ENCODE measurements at regions not wholly inside any gene's neighbourhood (a gene's known extent, or its start where the extent isn't known, plus 50 kb on each side); places are given as distances from the start of the nearest gene placed in this dataset.

- Histone ChIP-seq H3K36me3 (ENCODE audit: control insufficient read depth, insufficient read depth, low read length) (no peaks in the 10 kb centered on the region), H3K4me3 (replicated peaks; ENCODE audit: low read depth, low read length) (no peak overlapping the region), H3K27me3 (replicated peaks; ENCODE audit: control insufficient read depth, insufficient read depth, low read length) (no peaks in the 10 kb centered on the region)
- DNase-seq (ENCODE audit: extremely low read depth, insufficient read length) = no peak
- no peak for TF ChIP-seq CTCF (IDR thresholded peaks at IDR 0.05; ENCODE audit: insufficient read depth, low read length, poor library complexity, severe bottlenecking)
Measured at GRCh38 chr5:14090755-14091154, 52.4 kb upstream of the TRIO start.

- no peak for TF ChIP-seq CTCF (IDR thresholded peaks at IDR 0.05; ENCODE audit: insufficient read depth, low read length, poor library complexity, severe bottlenecking)
- no peak for DNase-seq (ENCODE audit: extremely low read depth, insufficient read length)
- H3K4me3 ChIP-seq (replicated peaks; ENCODE audit: low read depth, low read length) = no peak overlapping the region
- H3K36me3 ChIP-seq (ENCODE audit: control insufficient read depth, insufficient read depth, low read length) = no peaks in the 10 kb centered on the region
- no peaks in the 10 kb centered on the region for H3K27me3 ChIP-seq (replicated peaks; ENCODE audit: control insufficient read depth, insufficient read depth, low read length)
Measured at GRCh38 chr5:14090290-14090689, 52.9 kb upstream of the TRIO start.

GRCh38 chr5:14089198-14089597 lies 53.9 kb upstream of the TRIO start:
- no peak for DNase-seq (ENCODE audit: extremely low read depth, insufficient read length)
- no peaks in the 10 kb centered on the region for H3K36me3 ChIP-seq (ENCODE audit: control insufficient read depth, insufficient read depth, low read length)
- no peak overlapping the region for H3K4me3 ChIP-seq (replicated peaks; ENCODE audit: low read depth, low read length)
- no peak for TF ChIP-seq CTCF (IDR thresholded peaks at IDR 0.05; ENCODE audit: insufficient read depth, low read length, poor library complexity, severe bottlenecking)
- H3K27me3 ChIP-seq (replicated peaks; ENCODE audit: control insufficient read depth, insufficient read depth, low read length) = no peaks in the 10 kb centered on the region

GRCh38 chr5:14086261-14086660 lies 56.9 kb upstream of the TRIO start:
- no peak for DNase-seq (ENCODE audit: extremely low read depth, insufficient read length)
- TF ChIP-seq CTCF (IDR thresholded peaks at IDR 0.05; ENCODE audit: insufficient read depth, low read length, poor library complexity, severe bottlenecking) = no peak
- Histone ChIP-seq H3K36me3 (ENCODE audit: control insufficient read depth, insufficient read depth, low read length) (no peaks in the 10 kb centered on the region), H3K27me3 (replicated peaks; ENCODE audit: control insufficient read depth, insufficient read depth, low read length) (no peaks in the 10 kb centered on the region), H3K4me3 (replicated peaks; ENCODE audit: low read depth, low read length) (no peak overlapping the region)

GRCh38 chr5:14082973-14083372 lies 60.2 kb upstream of the TRIO start:
- no peaks in the 10 kb centered on the region for H3K36me3 ChIP-seq (ENCODE audit: control insufficient read depth, insufficient read depth, low read length)
- DNase-seq (ENCODE audit: extremely low read depth, insufficient read length) = no peak
- no peaks in the 10 kb centered on the region for H3K27me3 ChIP-seq (replicated peaks; ENCODE audit: control insufficient read depth, insufficient read depth, low read length)
- no peak for TF ChIP-seq CTCF (IDR thresholded peaks at IDR 0.05; ENCODE audit: insufficient read depth, low read length, poor library complexity, severe bottlenecking)
- H3K4me3 ChIP-seq (replicated peaks; ENCODE audit: low read depth, low read length) = no peak overlapping the region

- TF ChIP-seq CTCF (IDR thresholded peaks at IDR 0.05; ENCODE audit: insufficient read depth, low read length, poor library complexity, severe bottlenecking) = no peak
- H3K36me3 ChIP-seq (ENCODE audit: control insufficient read depth, insufficient read depth, low read length) = no peaks in the 10 kb centered on the region
- DNase-seq (ENCODE audit: extremely low read depth, insufficient read length) = no peak
- no peak overlapping the region for H3K4me3 ChIP-seq (replicated peaks; ENCODE audit: low read depth, low read length)
- H3K27me3 ChIP-seq (replicated peaks; ENCODE audit: control insufficient read depth, insufficient read depth, low read length) = no peaks in the 10 kb centered on the region
Measured at GRCh38 chr5:14082523-14082922, 60.6 kb upstream of the TRIO start.
